ENCODE measurements at regions not wholly inside any gene's neighbourhood (a gene's known extent, or its start where the extent isn't known, plus 50 kb on each side); places are given as distances from the start of the nearest gene placed in this dataset.

DNA sequence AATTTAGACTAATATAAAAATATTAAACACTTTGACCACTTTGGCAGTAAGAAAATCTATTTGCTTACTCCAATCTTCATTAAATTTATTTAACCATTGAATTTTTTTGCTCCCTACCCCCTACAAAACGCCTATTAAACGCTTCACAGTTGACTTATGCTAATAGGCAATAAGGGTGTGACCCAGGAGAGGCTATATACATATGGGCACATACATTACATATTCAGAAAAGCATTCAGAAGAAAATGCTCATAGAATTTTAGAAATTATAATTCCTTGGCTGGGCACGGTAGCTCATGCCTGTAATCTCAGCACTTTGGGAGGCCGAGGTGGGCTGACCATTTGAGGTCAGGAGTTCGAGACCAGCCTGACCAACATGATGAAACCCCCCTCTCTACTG lies 95.6 kb upstream of the STARD13 start:
- no peak for TF ChIP-seq GATA2 (IDR thresholded peaks at IDR 0.05; ENCODE audit: low read depth, low read length)
- TF ChIP-seq GATA3 (IDR thresholded peaks at IDR 0.05; ENCODE audit: low read depth, low read length): no peak

DNA sequence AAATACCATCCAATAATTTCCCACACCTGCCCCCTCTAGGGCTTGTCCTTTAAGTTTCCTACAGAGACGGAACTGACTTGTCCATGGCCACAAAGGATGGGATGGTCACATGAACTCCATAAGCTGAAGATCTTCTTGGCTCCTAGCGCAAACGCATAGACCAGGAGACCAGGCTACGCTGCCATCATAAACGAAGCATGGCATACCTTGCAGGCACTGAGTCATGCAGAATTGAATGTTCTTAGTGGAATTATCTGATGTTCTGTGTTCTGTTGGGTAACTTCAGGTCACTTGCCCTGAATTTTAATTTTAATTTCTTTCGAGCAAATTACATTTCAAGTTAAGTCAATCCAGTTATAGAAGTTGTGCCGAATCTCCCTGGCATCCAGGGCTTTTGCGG lies 96.4 kb upstream of the STARD13 start:
- TF ChIP-seq GATA3 (IDR thresholded peaks at IDR 0.05; ENCODE audit: low read depth, low read length) (no peak), GATA2 (IDR thresholded peaks at IDR 0.05; ENCODE audit: low read depth, low read length) (no peak)

DNA sequence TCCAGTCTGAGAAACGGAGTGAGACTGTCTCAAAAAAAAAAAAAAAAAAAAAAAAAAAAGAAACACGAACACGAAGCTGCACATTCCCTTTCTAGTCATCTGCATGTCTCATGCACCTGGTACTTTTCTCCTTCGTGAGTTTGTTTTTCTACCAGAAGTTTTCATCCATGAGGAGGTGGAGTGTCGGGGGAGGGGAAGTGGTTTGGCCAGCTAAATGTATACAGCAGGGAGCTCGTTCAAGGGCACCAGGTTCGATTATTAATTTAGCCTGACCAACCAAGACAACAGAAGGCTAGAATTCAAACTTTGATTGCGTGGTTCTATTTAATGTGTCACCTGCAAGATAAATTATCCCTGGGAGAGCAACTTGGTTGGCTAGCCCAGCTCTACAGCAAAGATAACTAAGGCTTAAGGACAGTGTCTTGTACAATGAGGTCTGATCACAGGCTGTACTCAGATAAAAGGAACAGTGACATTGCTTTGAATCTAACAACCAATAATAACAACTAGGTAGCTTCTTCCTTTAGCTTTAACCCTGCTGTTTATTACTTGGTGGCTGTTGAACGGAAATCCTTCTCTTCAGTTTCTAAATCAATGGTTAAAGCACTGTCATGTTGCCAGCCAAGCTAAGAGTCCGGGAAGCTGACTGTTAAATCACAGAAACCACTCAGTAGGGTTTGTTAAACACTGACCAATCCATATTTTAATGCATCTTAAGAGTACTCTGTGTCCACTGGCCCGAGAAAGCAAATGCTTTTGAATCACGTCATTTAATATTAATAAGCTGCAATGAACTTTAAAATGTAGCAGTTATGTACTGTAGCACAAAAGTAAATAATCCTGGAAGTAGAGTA lies 98.4 kb upstream of the STARD13 start:
- TF ChIP-seq GATA3 (IDR thresholded peaks at IDR 0.05; ENCODE audit: low read depth, low read length) (no peak), GATA2 (IDR thresholded peaks at IDR 0.05; ENCODE audit: low read depth, low read length) (no peak)

DNA sequence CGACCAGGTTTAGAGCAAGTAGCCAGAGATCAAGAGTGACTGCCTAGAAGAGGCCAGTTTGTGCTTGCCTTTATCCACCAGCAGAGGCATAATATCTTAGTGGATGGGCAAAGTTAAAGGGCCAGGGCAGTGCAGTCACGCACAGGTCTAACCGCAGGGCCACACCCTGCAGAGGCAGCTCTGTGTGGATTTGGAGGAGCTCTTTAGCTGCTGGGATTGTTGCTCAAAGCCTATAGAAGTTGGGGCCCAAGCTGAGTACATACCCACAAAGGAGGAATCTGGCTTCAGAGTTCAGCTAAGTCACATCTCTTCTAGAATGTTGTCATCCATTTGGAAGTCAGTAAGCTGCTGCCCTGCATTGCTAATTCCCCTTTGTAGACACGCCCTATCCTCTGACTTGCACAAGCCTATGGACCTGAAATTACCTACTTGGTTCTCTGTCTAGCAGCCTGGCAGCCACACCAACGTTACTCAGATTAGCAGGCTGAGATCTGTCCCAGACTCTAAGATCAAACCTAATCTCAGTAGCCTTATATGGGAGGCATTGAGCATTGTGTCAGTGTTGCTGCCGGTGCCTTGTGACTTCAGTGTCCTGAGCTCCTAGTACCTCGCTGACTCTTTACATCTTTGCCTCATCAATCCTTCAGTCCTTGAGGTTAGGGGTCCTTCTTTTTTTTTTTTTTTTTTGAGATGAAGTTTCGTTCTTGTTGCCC lies 102.9 kb upstream of the STARD13 start:
- TF ChIP-seq GATA3 (IDR thresholded peaks at IDR 0.05; ENCODE audit: low read depth, low read length) (no peak), GATA2 (IDR thresholded peaks at IDR 0.05; ENCODE audit: low read depth, low read length) (no peak)

DNA sequence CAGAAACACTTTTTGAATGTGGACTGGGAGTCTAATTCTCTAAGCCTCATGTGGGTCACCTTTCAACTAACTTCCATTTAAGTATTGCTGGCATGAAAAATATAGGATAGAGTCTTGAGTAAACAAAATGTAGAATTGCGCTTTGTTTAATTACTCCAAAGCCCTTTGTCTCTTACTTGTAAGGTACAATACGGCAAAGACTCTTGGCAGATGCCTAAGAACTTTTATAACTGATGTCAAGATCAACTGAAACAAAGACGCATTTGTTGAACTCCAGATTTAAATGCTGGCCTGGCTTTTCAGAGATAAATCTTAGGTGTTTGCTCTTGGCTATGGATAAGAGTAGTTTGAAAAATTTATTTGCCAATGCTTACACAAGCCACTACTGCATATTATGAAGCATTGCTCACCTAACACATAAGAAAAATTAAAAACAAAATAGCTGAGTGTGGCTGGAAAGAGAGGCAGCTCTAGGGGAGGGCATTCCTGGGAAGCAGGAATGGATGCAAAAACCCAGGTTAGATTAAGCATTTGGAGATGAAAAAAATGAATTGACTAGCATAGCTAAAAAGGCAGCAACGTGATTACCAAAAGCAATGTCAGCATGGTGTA lies 107.3 kb upstream of the STARD13 start:
- TF ChIP-seq GATA2 (IDR thresholded peaks at IDR 0.05; ENCODE audit: low read depth, low read length) (no peak), GATA3 (IDR thresholded peaks at IDR 0.05; ENCODE audit: low read depth, low read length) (no peak)

DNA sequence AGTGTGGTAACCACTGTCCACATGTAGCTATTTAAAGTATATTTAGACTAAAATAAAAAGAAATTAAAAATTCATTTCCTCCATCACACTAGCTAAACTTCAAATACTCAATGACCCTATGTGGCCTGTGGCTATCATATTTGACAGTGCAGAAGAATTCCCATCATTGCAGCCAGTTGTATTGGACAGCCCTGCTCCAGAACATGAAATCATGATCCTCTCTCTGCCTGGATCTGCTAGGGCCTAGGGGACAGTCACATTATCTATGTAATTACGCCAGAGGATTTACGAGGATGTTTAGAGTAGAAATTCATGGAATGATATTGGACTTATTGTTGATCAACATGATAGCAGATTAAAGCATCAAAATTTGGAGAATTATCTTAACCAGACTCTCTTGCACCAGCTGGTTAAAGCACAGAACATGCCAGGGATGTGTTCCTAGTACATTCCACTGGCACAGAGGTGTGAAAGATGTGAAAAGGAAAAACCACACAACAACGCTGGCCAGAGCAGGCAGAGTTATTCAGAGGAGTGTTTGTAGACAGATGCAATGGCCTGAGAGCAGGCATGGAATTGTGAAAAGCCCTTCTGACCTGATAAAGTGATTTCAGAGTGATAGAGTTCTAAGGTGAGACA lies 108.9 kb upstream of the STARD13 start:
- TF ChIP-seq GATA3 (IDR thresholded peaks at IDR 0.05; ENCODE audit: low read depth, low read length): no peak
- 0 out of 2 replicates have a peak, but pooled peaks have one; percentile 15 for TF ChIP-seq GATA2 (IDR thresholded peaks at IDR 0.05; ENCODE audit: low read depth, low read length)

DNA sequence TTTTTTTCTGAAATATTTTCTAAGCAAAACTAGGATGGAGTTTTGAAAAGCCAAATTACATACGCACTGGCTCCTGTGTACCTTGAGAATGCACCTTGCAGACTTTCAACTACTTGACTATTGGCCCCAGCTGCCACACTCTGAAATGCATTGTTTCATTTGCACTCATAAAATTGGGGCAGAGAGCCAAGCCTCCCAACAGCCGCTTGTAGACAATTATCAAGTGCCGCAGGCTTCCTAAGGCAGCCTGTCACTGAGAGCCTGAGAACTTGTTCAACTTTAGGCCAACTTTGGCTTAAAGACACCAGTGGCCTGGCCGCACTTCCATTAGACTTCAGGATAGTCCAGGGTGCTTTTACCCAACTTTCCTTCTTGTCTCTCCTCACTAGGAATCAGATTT lies 115.7 kb upstream of the STARD13 start:
- TF ChIP-seq GATA3 (IDR thresholded peaks at IDR 0.05; ENCODE audit: low read depth, low read length): no peak
- TF ChIP-seq GATA2 (IDR thresholded peaks at IDR 0.05; ENCODE audit: low read depth, low read length): no peak

DNA sequence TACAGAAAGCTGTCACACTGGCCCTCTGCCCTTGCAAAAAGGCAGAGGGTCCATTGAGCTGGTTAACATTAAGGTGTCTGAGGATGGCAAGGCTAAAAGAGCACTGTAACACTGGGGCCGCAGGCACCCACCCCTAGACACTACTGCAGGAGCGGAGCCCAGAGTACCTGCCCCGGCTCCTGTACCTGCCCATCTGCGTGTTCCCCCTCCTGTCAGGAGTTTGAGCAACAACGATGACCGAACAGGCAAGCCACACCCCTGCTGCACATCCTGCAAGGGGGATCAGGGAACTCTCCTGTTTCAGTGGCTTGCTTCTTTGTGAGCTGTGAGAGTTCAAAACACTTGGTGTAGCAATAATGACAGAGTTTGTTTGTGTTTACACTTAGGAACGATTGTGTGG lies 117.4 kb upstream of the STARD13 start:
- no peak for TF ChIP-seq GATA3 (IDR thresholded peaks at IDR 0.05; ENCODE audit: low read depth, low read length)
- TF ChIP-seq GATA2 (IDR thresholded peaks at IDR 0.05; ENCODE audit: low read depth, low read length): no peak

DNA sequence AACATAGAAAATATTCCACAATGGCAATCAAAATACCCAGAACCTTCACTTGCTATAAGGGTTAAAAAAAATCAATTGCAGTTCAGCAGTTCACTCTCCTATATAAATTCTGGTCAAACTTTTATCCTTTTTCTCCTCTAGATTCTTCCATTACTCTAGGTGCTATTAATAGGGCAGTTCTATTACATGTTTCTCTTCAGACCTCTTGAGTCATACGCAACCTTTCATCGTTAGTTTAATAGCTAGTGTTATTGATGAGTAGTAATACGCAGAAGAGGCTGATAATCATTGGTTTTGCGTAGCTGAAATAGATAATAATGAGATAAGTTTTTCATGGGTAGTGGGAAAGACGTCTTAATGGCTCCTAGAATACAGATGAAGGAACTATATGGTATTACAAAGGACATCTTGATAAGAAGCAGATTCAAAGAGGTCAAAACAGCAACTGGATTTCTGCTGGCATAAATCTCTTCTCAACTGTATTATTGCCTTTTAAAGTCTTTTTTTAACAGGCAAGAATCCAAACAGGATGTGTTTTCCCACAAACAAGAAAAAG lies 118.3 kb upstream of the STARD13 start:
- no peak for TF ChIP-seq GATA3 (IDR thresholded peaks at IDR 0.05; ENCODE audit: low read depth, low read length)
- TF ChIP-seq GATA2 (IDR thresholded peaks at IDR 0.05; ENCODE audit: low read depth, low read length): no peak

DNA sequence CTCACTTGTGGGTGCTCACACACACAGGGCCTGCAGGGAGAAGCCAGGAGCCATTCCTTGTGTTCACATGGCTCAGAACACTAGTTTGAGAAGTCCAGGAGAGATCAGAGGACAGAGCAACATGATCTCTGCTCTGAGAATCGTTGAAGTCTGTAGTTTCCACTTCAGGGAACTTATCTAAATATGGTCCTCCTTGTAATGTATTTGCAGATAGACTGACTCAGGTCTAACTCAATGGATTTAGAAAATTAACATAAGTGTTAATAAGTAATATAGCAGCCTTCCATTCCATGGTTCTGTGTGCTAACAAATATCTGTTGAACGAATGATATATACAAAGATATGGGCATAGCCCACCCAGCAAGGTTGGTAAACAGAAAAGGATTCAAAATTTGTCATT lies 119.8 kb upstream of the STARD13 start:
- no peak for TF ChIP-seq GATA3 (IDR thresholded peaks at IDR 0.05; ENCODE audit: low read depth, low read length)

DNA sequence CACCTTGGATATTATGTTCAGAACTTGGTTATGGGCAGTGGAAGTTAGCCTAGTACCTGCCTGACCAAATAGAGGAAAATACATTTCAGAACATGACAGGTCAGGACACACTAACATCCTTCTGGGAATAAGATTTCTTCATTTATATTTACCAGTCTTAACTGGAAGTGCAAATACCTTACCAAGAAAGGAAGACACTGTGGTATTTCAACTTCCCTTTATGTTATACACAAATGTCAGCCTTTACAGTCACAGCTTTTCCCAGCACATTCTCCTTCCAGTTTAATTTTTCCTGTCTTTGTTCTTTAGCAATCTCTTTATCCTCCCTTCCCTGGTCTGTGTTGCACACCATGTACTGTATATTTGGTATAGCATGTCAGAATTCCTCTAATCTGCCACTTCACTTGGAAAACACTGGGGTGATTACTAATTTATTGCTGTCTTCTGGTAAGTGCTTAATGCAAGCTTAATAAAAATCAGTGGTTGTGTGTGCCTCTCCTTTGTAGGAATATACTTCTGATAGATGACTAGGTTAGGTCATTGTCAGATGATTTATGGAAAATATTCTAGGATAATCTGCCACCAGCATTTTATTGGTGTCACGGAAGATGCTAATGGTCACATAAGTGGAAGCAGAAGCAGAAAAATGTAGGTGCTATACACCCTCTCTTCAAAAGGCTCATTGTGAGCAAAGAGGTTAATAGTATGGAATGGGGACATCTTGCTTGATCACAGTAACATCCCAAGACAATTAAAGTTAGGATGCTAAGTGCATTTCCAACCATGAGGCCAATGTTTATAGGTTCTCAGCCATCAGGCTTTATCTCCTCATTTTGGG lies 124.3 kb upstream of the STARD13 start:
- no peak for TF ChIP-seq GATA3 (IDR thresholded peaks at IDR 0.05; ENCODE audit: low read depth, low read length)
- TF ChIP-seq GATA2 (IDR thresholded peaks at IDR 0.05; ENCODE audit: low read depth, low read length): no peak

DNA sequence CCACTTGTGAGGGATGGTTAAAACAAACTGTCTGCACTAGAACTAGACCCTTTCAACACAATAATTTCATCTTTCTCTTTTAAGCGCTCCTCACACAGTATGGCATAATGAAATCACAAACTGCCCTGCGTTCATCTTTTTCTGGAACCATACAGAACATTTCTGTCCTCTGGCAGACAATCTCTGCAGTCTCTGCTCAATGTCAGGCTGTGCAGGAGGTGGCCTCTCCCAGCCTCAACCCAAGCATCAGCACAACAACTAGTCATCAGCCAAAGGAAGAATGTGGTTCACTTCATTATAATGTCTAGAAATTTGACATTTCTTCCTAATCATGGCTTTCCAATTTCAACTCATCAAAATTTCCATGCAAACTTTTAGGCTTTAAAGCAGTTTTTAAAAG lies 125.1 kb upstream of the STARD13 start:
- no peak for TF ChIP-seq GATA3 (IDR thresholded peaks at IDR 0.05; ENCODE audit: low read depth, low read length)
- TF ChIP-seq GATA2 (IDR thresholded peaks at IDR 0.05; ENCODE audit: low read depth, low read length): no peak

DNA sequence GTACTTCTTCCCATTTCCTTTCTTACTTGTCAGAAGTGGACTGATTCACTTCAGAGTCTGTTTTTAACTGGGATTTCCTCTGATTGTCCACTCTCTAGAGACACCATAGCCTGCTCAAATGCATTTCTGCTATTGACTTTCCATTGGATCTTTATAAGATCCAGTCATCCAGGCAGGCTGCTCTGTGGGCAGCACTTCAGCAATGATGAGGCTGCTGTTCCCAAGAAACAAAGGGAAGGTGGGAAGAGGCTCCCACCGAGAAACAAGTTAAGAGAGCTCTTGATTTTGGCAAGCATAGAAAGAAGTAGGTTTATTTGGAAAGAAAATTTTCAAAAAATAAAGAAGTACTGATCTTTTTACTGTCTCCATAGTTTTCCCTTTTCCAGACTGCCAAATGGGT lies 125.8 kb upstream of the STARD13 start:
- TF ChIP-seq GATA3 (IDR thresholded peaks at IDR 0.05; ENCODE audit: low read depth, low read length): no peak
- TF ChIP-seq GATA2 (IDR thresholded peaks at IDR 0.05; ENCODE audit: low read depth, low read length): no peak
